ENCODE measurements at regions not wholly inside any gene's neighbourhood (a gene's known extent, or its start where the extent isn't known, plus 50 kb on each side); places are given as distances from the start of the nearest gene placed in this dataset.
"Not testable (repeated sequence)": the region's sequence is repeated elsewhere in the genome, so short reads cannot be mapped to it uniquely, and the experiment has no call there.

DNA sequence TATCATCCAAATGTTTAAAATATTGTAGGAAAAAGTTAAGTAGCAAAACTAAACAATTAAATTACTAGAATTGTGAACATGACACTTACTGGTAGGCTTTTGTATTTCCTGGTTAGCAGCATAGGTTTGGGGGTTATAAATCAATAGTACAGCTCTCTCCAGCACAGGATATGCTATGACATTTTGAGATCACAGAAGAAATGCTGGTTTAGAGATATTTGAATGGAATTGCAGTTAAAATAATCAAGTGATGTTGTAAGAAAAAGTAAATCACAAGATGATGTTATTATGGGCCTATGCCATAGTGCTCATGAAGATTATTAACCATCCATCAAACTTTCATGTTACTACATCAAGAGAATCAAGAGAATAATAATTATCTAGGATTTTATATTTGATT lies 1079.9 kb upstream of the SLIT2 start:
- TF ChIP-seq, protein P1, sequence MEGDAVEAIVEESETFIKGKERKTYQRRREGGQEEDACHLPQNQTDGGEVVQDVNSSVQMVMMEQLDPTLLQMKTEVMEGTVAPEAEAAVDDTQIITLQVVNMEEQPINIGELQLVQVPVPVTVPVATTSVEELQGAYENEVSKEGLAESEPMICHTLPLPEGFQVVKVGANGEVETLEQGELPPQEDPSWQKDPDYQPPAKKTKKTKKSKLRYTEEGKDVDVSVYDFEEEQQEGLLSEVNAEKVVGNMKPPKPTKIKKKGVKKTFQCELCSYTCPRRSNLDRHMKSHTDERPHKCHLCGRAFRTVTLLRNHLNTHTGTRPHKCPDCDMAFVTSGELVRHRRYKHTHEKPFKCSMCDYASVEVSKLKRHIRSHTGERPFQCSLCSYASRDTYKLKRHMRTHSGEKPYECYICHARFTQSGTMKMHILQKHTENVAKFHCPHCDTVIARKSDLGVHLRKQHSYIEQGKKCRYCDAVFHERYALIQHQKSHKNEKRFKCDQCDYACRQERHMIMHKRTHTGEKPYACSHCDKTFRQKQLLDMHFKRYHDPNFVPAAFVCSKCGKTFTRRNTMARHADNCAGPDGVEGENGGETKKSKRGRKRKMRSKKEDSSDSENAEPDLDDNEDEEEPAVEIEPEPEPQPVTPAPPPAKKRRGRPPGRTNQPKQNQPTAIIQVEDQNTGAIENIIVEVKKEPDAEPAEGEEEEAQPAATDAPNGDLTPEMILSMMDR (IDR thresholded peaks at IDR 0.05; ENCODE audit: extremely low read depth, missing control alignments), result no peak
- DNase-seq (ENCODE audit: low spot score), result no peak

DNA sequence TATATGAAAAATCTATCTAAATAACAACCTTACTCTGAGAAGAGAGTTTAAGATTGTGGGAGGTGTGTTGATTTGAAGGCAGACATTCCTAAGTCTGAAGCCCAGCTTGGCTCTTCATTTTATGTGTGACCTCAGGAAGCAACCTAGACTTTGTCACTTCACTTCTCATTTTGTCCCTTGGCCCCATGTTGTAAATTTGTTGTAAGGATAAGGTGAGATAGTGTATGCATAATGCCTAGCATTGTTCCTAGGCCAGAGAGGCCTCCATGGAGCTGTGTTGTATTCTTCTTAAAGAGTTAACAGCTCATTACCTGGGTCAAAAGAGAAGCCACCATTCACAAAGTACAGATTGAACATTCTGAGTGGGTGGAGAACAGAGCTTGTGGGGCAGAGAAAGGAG lies 1084.4 kb upstream of the SLIT2 start:
- TF ChIP-seq, protein P1 (IDR thresholded peaks at IDR 0.05; ENCODE audit: extremely low read depth, missing control alignments), result no peak

DNA sequence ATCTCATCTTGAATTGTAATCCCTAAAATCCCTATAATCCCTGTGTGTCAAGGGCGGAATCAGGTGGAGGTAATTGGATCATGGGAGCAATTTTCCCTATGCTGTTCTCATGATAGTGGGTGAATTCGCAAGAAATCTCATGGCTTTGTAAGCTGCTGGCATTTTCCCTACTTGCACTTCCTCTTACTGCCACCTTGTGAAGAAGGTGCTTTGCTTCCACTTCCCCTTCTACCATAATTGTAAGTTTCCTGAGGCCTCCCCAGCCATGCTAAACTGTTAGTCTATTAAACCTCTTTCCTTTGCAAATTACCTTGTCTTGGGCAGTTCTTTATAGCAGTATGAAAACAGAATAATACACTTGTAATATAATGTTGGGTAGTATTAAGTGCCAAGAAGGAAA lies 1087.4 kb upstream of the SLIT2 start:
- no peak for DNase-seq (ENCODE audit: low spot score)
- TF ChIP-seq, protein P1 (IDR thresholded peaks at IDR 0.05; ENCODE audit: extremely low read depth, missing control alignments), result no peak

More for the DNA sequence above, 1084.4 kb upstream of the SLIT2 start:
- DNase-seq (ENCODE audit: low spot score), result no peak

DNA sequence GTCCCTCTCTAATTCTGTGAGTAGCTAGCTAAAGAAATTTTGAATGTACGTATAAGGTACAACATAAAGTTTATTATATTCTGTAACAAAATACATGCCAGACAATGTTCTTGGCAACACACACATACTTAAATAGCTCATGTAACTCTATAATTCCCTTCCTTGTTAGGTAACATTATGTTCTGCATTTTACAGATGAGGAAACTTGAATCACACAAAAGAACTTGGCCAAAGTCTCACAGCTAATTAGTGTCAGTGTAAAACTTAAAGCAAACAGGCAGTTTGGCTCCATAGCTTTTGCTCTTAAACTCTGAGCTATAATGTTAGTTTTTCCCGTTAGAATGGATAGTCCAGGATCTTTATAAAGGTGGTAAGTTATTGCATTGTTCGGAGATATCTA lies 1091.8 kb upstream of the SLIT2 start:
- no peak for DNase-seq (ENCODE audit: low spot score)

DNA sequence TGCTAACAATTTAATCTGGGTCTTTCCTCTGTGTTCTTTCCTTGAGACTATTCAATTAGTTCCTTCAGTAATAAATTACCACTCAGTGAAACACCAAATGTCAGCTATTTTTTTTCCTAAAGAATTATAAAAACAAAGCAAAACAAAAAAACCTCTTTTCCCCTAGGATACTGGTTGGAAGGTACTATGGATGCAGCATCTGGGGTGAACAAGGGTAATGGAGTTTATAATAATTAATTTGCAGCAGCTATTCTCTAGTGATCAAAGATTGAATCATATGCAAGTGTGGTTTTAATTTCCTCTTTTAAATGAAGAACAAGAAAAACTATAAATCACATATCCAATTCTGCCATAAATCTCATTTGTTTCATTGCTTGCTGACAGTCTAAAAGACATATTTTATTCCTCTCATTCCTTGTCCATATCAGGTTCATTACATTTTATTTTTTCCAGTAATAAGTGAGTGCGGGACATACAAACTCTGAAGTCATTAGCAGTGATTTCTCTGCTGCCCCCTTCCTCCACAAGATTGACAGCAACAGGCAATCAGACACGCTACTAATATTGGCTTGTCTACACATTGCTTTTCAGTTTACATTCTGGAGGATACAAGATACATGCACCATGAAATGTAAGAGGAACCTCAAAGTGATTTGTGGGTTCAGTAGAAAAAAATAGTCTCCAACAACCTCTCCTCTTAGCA lies 1093.4 kb upstream of the SLIT2 start:
- DNase-seq (ENCODE audit: low spot score), result no peak
- TF ChIP-seq, protein P1 (IDR thresholded peaks at IDR 0.05; ENCODE audit: extremely low read depth, missing control alignments), result no peak

More for the DNA sequence above, 1091.8 kb upstream of the SLIT2 start:
- TF ChIP-seq, protein P1 (IDR thresholded peaks at IDR 0.05; ENCODE audit: extremely low read depth, missing control alignments), result no peak

DNA sequence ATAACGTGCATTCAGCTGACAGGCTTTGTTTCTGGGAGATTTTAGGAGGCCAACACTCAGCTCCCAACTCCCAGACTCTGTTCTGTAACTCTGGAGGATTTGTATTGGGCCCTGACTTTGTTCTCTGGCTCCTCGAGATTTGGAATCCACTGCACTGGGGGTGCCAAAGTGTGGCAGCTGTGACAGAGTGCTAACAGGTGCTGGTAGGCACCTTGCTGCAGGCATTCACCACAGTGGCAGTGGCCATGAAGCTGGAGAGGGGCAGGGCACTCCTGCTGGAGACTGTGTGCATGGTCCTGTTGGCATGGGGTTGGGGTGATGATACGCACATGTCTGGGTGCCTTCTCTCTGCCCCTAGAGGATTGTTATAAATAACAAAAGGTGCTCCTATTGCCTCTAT lies 1094.9 kb upstream of the SLIT2 start:
- no peak for DNase-seq (ENCODE audit: low spot score)
- TF ChIP-seq, protein P1 (IDR thresholded peaks at IDR 0.05; ENCODE audit: extremely low read depth, missing control alignments), result no peak

DNA sequence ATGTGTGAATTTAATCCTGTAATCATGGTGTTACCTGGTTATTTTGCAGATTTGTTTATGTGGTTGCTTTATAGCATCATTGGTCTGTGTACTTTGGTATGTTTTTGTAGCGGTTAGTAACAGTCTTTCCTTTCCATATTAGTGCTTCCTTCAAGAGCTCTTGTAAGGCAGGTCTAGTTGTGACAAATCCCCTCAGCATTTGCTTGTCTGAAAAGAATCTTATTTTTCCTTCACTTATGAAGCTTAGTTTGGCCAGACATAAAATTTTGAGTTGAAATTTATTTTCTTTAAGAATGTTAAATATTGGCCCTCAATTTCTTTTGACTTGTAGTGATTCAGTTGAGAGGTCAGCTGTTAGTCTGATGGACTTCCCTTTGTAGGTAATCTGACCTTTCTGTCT lies 1096.1 kb upstream of the SLIT2 start:
- DNase-seq (ENCODE audit: low spot score), result no peak
- TF ChIP-seq, protein P1 (IDR thresholded peaks at IDR 0.05; ENCODE audit: extremely low read depth, missing control alignments), result no peak

DNA sequence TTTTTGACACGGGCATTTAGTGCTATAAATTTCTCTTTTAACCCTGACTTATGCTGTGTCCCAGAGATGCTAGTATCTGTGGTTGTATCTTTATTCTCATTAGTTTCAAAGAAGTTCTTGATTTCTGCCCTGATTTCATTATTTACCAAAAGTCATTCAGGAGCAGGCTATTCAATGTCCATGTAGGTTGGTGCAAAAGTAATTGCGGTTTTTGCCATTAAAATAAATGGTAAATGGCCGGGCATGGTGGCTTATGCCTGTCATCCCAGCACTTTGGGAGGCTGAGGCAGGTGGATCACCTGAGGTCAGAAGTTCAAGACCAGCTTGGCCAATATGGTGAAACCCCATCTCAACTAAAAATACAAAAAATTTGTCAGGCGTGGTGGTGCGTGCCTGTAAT lies 1097.4 kb upstream of the SLIT2 start:
- not testable (repeated sequence) for DNase-seq (ENCODE audit: low spot score)
